HG03108 (cell line): ENCODE measurements at regions not wholly inside any gene's neighbourhood (a gene's known extent, or its start where the extent isn't known, plus 50 kb on each side); places are given as distances from the start of the nearest gene placed in this dataset.
"Not testable (repeated sequence)": the region's sequence is repeated elsewhere in the genome, so short reads cannot be mapped to it uniquely, and the experiment has no call there.

Experiments used
- ATAC-seq: cut with Tn5 transposase; IDR thresholded peaks from one replicate; pipeline ENCODE4 v1.9.1; 2021; ENCODE audit warnings: moderate library complexity; ENCODE audit not compliant: unreplicated experiment

- no peak for ATAC-seq
Measured at GRCh38 chr7:121623130-121623872, 227.2 kb upstream of the FAM3C start.

GRCh38 chr7:121621937-121622336, 225.8 kb upstream of the FAM3C start:
- ATAC-seq = no peak

- ATAC-seq = no peak
Measured at GRCh38 chr7:121620953-121621606, 225.0 kb upstream of the FAM3C start.

- ATAC-seq = no peak
Measured at GRCh38 chr7:121620206-121620605, 224.1 kb upstream of the FAM3C start.

GRCh38 chr7:121618182-121618581, 222.1 kb upstream of the FAM3C start:
- no peak for ATAC-seq

GRCh38 chr7:121610243-121610642, 214.1 kb upstream of the FAM3C start:
- no peak for ATAC-seq

GRCh38 chr7:121609208-121609607, 213.1 kb upstream of the FAM3C start:
- no peak for ATAC-seq

- ATAC-seq = no peak
Measured at GRCh38 chr7:121608785-121609184, 212.7 kb upstream of the FAM3C start.

GRCh38 chr7:121608183-121608582, 212.1 kb upstream of the FAM3C start:
- not testable (repeated sequence) for ATAC-seq

- ATAC-seq = no peak
Measured at GRCh38 chr7:121605317-121605680, 209.2 kb upstream of the FAM3C start.

GRCh38 chr7:121604627-121605316, 208.7 kb upstream of the FAM3C start:
- ATAC-seq = no peak

GRCh38 chr7:121603886-121604285, 207.8 kb upstream of the FAM3C start:
- ATAC-seq = no peak

GRCh38 chr7:121599887-121600286, 203.8 kb upstream of the FAM3C start:
- no peak for ATAC-seq

GRCh38 chr7:121595758-121596696, 199.9 kb upstream of the FAM3C start:
- no peak for ATAC-seq

GRCh38 chr7:121591926-121592325, 195.8 kb upstream of the FAM3C start:
- no peak for ATAC-seq

GRCh38 chr7:121587435-121587834, 191.3 kb upstream of the FAM3C start:
- ATAC-seq = no peak

- no peak for ATAC-seq
Measured at GRCh38 chr7:121582258-121582657, 186.2 kb upstream of the FAM3C start.

GRCh38 chr7:121579639-121580038, 183.5 kb upstream of the FAM3C start:
- no peak for ATAC-seq

GRCh38 chr7:121578669-121579068, 182.6 kb upstream of the FAM3C start:
- no peak for ATAC-seq

- ATAC-seq = no peak
Measured at GRCh38 chr7:121576148-121576917, 180.2 kb upstream of the FAM3C start.
